GM18907 (cell line): ENCODE measurements at regions not wholly inside any gene's neighbourhood (a gene's known extent, or its start where the extent isn't known, plus 50 kb on each side); places are given as distances from the start of the nearest gene placed in this dataset.

Experiments
- ATAC-seq: cut with Tn5 transposase; IDR thresholded peaks from one replicate; pipeline ENCODE4 v1.9.1; 2021; ENCODE audit warnings: mild to moderate bottlenecking, moderate library complexity; ENCODE audit not compliant: unreplicated experiment

GRCh38 chr9:82299870-82300269 is 311.3 kb downstream of the SPATA31D1 start:
- no peak for ATAC-seq

- ATAC-seq, result no peak
Observed at GRCh38 chr9:82302968-82303655, 314.5 kb downstream of the SPATA31D1 start.

- no peak for ATAC-seq
Observed at GRCh38 chr9:82308836-82309235, 320.3 kb downstream of the SPATA31D1 start.

- no peak for ATAC-seq
Observed at GRCh38 chr9:82313697-82314096, 325.1 kb downstream of the SPATA31D1 start.

GRCh38 chr9:82320566-82320965 is 332.0 kb downstream of the SPATA31D1 start:
- no peak for ATAC-seq

- no peak for ATAC-seq
Observed at GRCh38 chr9:82325907-82326306, 337.3 kb downstream of the SPATA31D1 start.

GRCh38 chr9:82327641-82328040 is 339.1 kb downstream of the SPATA31D1 start:
- ATAC-seq, result no peak

GRCh38 chr9:82331079-82331478 is 342.5 kb downstream of the SPATA31D1 start:
- no peak for ATAC-seq

GRCh38 chr9:82332018-82332773 is 343.6 kb downstream of the SPATA31D1 start:
- no peak for ATAC-seq

- no peak for ATAC-seq
Observed at GRCh38 chr9:82332774-82333152, 344.2 kb downstream of the SPATA31D1 start.

GRCh38 chr9:82333671-82334070 is 345.1 kb downstream of the SPATA31D1 start:
- no peak for ATAC-seq

- ATAC-seq, result no peak
Observed at GRCh38 chr9:82334286-82334685, 345.7 kb downstream of the SPATA31D1 start.

GRCh38 chr9:82337351-82337750 is 348.8 kb downstream of the SPATA31D1 start:
- no peak for ATAC-seq

GRCh38 chr9:82342046-82342445 is 353.5 kb downstream of the SPATA31D1 start:
- ATAC-seq, result no peak

GRCh38 chr9:82346040-82346439 is 357.5 kb downstream of the SPATA31D1 start:
- ATAC-seq, result no peak

- ATAC-seq, result no peak
Observed at GRCh38 chr9:82353631-82354278, 365.2 kb downstream of the SPATA31D1 start.

- no peak for ATAC-seq
Observed at GRCh38 chr9:82354279-82354659, 365.7 kb downstream of the SPATA31D1 start.

- no peak for ATAC-seq
Observed at GRCh38 chr9:82356131-82356530, 367.6 kb downstream of the SPATA31D1 start.

- ATAC-seq, result no peak
Observed at GRCh38 chr9:82356871-82357270, 368.3 kb downstream of the SPATA31D1 start.

- ATAC-seq, result no peak
Observed at GRCh38 chr9:82363198-82363597, 374.6 kb downstream of the SPATA31D1 start.

GRCh38 chr9:82363682-82364081 is 375.1 kb downstream of the SPATA31D1 start:
- ATAC-seq, result no peak

GRCh38 chr9:82367016-82367415 is 378.4 kb downstream of the SPATA31D1 start:
- no peak for ATAC-seq
